Naive B cell (primary cell): ENCODE measurements at regions not wholly inside any gene's neighbourhood (a gene's known extent, or its start where the extent isn't known, plus 50 kb on each side); places are given as distances from the start of the nearest gene placed in this dataset.
"Not testable (repeated sequence)": the region's sequence is repeated elsewhere in the genome, so short reads cannot be mapped to it uniquely, and the experiment has no call there.

Source experiments
- ATAC-seq, 2 donors: fragments of 150-1000 bp; cut with Tn5 transposase; 2 replicates each; pipeline ENCODE4 v1.10.0; 2021; ENCODE audit warnings: low read depth in 2 of 2, mild to moderate bottlenecking in 2 of 2, moderate library complexity in 2 of 2
- DNase-seq: peaks from one replicate; pipeline ENCODE4 v3.0.0; 2022
- H3K27ac Mint-ChIP-seq, 6 donors: one replicate each; pipeline ENCODE4 v1.8.0; 2020 to 2022; ENCODE audit warnings: mild to moderate bottlenecking in 6 of 6, mixed read lengths in 6 of 6, moderate library complexity in 5 of 6, inconsistent platforms in 2 of 6
- H3K27me3 Mint-ChIP-seq, 3 donors: one replicate each; pipeline ENCODE4 v1.8.0; 2021 to 2022; ENCODE audit warnings: mixed read lengths in 3 of 3, mild to moderate bottlenecking in 1 of 3
- H3K36me3 Mint-ChIP-seq, 2 donors: one replicate each; pipeline ENCODE4 v1.8.0; 2020 to 2022; ENCODE audit warnings: mixed read lengths in 2 of 2, inconsistent platforms in 1 of 2, mild to moderate bottlenecking in 1 of 2
- H3K4me1 Mint-ChIP-seq, 3 donors: one replicate each; pipeline ENCODE4 v1.8.0; 2020 to 2022; ENCODE audit warnings: mixed read lengths in 3 of 3, inconsistent platforms in 1 of 3, mild to moderate bottlenecking in 1 of 3, moderate library complexity in 1 of 3
- H3K4me3 Mint-ChIP-seq, 8 donors: one replicate each; pipeline ENCODE4 v1.8.0; 2020 to 2022; ENCODE audit warnings: mild to moderate bottlenecking in 8 of 8, mixed read lengths in 8 of 8, moderate library complexity in 8 of 8, inconsistent platforms in 2 of 8
- H3K9me3 Mint-ChIP-seq, 7 donors: one replicate each; pipeline ENCODE4 v1.8.0; 2020 to 2022; ENCODE audit warnings: mixed read lengths in 7 of 7, mild to moderate bottlenecking in 5 of 7, inconsistent platforms in 2 of 7, moderate library complexity in 1 of 7

- ATAC-seq (no peak), DNase-seq (no peak)
- no peak overlapping the region for H3K4me3 Mint-ChIP-seq
- no peaks in the 10 kb centered on the region for H3K36me3 Mint-ChIP-seq
- H3K4me1 Mint-ChIP-seq, result no peaks in the 10 kb centered on the region
- peaks cover 0 to 2% (median 0%) of the 10 kb centered on the region in 7 donors for H3K9me3 Mint-ChIP-seq
- no peaks in the 10 kb centered on the region for H3K27me3 Mint-ChIP-seq
- no peak overlapping the region for H3K27ac Mint-ChIP-seq
These were observed 83.2 kb upstream of the MYO10 start for GRCh38 chr5:17019324-17019723.

- H3K27ac Mint-ChIP-seq, result no peak overlapping the region
- H3K27me3 Mint-ChIP-seq, result no peaks in the 10 kb centered on the region
- ATAC-seq, result no peak
- no peak for DNase-seq
- no peaks in the 10 kb centered on the region for H3K36me3 Mint-ChIP-seq
- H3K4me3 Mint-ChIP-seq, result no peak overlapping the region
- H3K9me3 Mint-ChIP-seq, result peaks cover 0 to 2% (median 0%) of the 10 kb centered on the region in 7 donors
- no peaks in the 10 kb centered on the region for H3K4me1 Mint-ChIP-seq
These were observed 84.9 kb upstream of the MYO10 start for GRCh38 chr5:17020678-17021601.

- no peak overlapping the region for H3K27ac Mint-ChIP-seq
- H3K9me3 Mint-ChIP-seq, result peaks cover 0 to 2% (median 0%) of the 10 kb centered on the region in 7 donors
These were observed 85.5 kb upstream of the MYO10 start for GRCh38 chr5:17021602-17021932.

GRCh38 chr5:17022296-17022695 lies 86.2 kb upstream of the MYO10 start:
- DNase-seq (no peak), ATAC-seq (no peak)
- Mint-ChIP-seq H3K4me3 (no peak overlapping the region), H3K36me3 (no peaks in the 10 kb centered on the region), H3K27me3 (no peaks in the 10 kb centered on the region), H3K4me1 (no peaks in the 10 kb centered on the region), H3K27ac (no peak overlapping the region), H3K9me3 (peaks cover 0 to 2% (median 0%) of the 10 kb centered on the region in 7 donors)

More at GRCh38 chr5:17021602-17021932, 85.5 kb upstream of the MYO10 start:
- H3K4me1 Mint-ChIP-seq, result no peaks in the 10 kb centered on the region
- no peak overlapping the region for H3K4me3 Mint-ChIP-seq
- no peaks in the 10 kb centered on the region for H3K36me3 Mint-ChIP-seq
- H3K27me3 Mint-ChIP-seq, result no peaks in the 10 kb centered on the region
- DNase-seq (no peak), ATAC-seq (no peak)

- Mint-ChIP-seq H3K36me3 (no peaks in the 10 kb centered on the region), H3K4me1 (no peaks in the 10 kb centered on the region), H3K4me3 (peak overlapping the region in 1 of 8 donors; percentile 52), H3K27ac (no peak overlapping the region), H3K9me3 (peaks cover 0 to 5% (median 2%) of the 10 kb centered on the region in 7 donors), H3K27me3 (no peaks in the 10 kb centered on the region)
- no peak for ATAC-seq
- no peak for DNase-seq
These were observed 88.6 kb upstream of the MYO10 start for GRCh38 chr5:17024686-17025180.

- DNase-seq, H3K36me3 Mint-ChIP-seq, H3K4me1 Mint-ChIP-seq, H3K4me3 Mint-ChIP-seq, H3K27me3 Mint-ChIP-seq, ATAC-seq: not testable (repeated sequence)
- peaks cover 0 to 15% (median 5%) of the 10 kb centered on the region in 7 donors for H3K9me3 Mint-ChIP-seq
- peak overlapping the region in 1 of 6 donors; percentile 91 for H3K27ac Mint-ChIP-seq
These were observed 95.7 kb upstream of the MYO10 start for GRCh38 chr5:17031659-17032277.

DNA sequence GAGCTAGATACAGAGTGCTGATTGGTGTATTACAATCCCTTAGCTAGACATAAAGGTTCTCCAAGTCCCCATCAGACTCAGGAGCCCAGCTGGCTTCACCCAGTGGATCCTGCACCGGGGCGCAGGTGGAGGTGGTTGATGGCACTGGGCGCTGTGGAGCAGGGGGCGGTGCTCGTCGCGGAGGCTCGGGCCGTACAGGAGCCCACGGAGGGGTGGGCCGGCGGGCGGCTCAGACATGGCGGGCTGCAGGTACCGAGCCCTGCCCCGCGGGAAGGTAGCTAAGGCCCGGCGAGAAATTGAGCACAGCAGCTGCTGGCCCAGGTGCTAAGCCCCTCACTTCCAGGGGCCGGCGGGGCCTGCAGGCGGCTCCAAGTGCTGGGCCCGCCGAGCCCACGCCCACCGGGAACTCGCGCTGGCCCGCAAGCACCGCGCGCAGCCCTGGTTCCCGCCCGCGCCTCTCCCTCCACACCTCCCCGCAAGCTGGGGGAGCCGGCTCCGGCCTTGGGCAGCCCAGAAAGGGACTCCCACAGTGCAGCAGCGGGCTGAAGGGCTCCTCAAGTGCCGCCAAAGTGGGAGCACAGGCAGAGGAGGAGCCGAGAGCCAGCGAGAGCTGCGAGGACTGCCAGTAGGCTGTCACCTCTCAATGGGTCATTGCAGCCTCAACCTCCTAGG lies 96.4 kb upstream of the MYO10 start:
- H3K4me1 Mint-ChIP-seq, H3K4me3 Mint-ChIP-seq, H3K27me3 Mint-ChIP-seq, ATAC-seq, H3K27ac Mint-ChIP-seq, DNase-seq, H3K36me3 Mint-ChIP-seq: not testable (repeated sequence)
- peaks cover 0 to 15% (median 5%) of the 10 kb centered on the region in 7 donors for H3K9me3 Mint-ChIP-seq

DNA sequence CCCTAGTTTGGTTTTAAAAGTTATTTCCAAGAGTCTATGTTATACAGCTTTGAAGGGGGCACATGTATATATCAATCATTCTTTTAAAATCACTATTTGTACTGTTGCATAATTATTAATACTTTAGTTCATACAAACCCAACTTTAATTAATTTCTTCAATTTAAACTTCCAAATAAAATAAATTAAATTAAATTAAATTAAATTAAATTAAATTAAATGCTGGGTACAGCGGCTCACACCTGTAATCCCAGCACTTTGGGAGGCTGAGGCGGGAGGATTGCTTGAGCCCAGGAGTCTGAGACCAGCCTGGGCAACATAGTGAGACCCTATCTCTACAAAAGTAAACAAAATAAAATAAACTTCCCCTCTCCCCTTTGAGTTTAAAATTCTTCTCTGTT lies 98.9 kb upstream of the MYO10 start:
- H3K9me3 Mint-ChIP-seq, result peaks cover 0 to 14% (median 3%) of the 10 kb centered on the region in 7 donors
- not testable (repeated sequence) for DNase-seq, H3K36me3 Mint-ChIP-seq, H3K4me1 Mint-ChIP-seq, H3K4me3 Mint-ChIP-seq, ATAC-seq, H3K27ac Mint-ChIP-seq, H3K27me3 Mint-ChIP-seq

- ATAC-seq, result no peak
- Mint-ChIP-seq H3K9me3 (peaks cover 0 to 5% (median 3%) of the 10 kb centered on the region in 7 donors), H3K27me3 (no peaks in the 10 kb centered on the region)
These were observed 101.7 kb upstream of the MYO10 start for GRCh38 chr5:17037751-17038150.

DNA sequence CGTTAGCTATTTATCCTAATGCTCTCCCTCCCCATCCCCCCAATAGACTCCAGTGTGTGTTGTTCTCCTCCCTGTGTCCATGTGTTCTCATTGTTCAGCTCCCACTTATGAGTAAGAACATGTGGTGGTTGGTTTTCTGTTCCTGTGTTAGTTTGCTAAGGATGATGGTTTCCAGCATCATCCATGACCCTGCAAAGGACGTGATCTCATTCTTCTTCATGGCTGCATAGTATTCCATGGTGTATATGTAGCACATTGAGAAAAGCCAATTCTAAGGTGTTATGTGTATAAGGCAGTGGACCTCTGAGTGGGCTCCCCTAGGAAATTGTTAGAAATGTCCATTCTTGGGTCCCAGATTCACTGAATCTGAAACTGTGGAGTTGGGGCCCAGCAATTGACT lies 103.1 kb upstream of the MYO10 start:
- no peaks in the 10 kb centered on the region for H3K27me3 Mint-ChIP-seq
- DNase-seq (no peak), ATAC-seq (no peak)
- peaks cover 0 to 6% (median 2%) of the 10 kb centered on the region in 7 donors for H3K9me3 Mint-ChIP-seq
- no peaks in the 10 kb centered on the region for H3K4me1 Mint-ChIP-seq
- H3K27ac Mint-ChIP-seq, result no peak overlapping the region
- no peak overlapping the region for H3K4me3 Mint-ChIP-seq
- H3K36me3 Mint-ChIP-seq, result no peaks in the 10 kb centered on the region

More at GRCh38 chr5:17037751-17038150, 101.7 kb upstream of the MYO10 start:
- Mint-ChIP-seq H3K4me1 (no peaks in the 10 kb centered on the region), H3K36me3 (no peaks in the 10 kb centered on the region), H3K27ac (no peak overlapping the region), H3K4me3 (no peak overlapping the region)
- no peak for DNase-seq

DNA sequence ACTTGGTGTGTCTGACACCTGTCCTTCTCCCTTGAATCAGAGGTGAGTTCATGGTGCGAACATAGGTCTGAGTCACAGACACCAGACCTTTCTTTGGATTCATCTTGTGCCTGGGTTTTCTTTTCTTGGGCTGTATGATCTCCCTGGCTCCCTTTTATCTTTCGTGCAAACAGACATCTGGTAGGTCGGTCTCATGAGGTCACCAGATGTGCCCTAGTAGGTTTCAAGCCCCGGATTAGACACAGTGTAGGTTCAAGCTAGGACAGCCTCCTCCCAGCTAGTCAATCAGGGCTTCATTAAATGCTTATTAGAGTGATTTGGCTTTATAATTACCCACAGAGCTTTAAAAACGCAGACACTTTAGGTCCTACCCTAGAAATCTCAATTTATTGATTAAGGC lies 106.0 kb upstream of the MYO10 start:
- H3K4me3 Mint-ChIP-seq, result no peak overlapping the region
- H3K36me3 Mint-ChIP-seq, result no peaks in the 10 kb centered on the region
- no peak overlapping the region for H3K27ac Mint-ChIP-seq
- no peak for ATAC-seq
- peaks cover 0 to 11% (median 3%) of the 10 kb centered on the region in 7 donors for H3K9me3 Mint-ChIP-seq
- no peaks in the 10 kb centered on the region for H3K27me3 Mint-ChIP-seq
- no peaks in the 10 kb centered on the region for H3K4me1 Mint-ChIP-seq
- DNase-seq, result no peak

DNA sequence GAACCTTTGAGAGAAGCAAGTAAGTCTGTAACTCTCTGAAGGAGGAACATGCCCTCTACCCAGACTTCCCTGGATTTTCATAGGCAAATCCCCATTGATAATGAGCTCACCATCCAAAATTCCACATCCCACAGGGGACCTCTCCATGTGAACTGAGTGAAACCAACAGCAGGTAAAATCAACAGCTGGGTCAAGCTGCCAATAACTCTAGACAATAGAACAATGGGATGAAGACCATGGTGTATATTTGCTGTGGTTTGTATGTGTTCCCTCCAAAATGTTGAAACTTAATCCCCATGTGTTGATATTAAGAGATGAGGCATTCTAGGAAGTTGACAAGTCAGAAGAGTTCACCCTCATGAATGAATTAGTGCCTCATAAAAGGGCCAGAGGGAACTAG lies 110.2 kb upstream of the MYO10 start:
- H3K36me3 Mint-ChIP-seq, result no peaks in the 10 kb centered on the region
- no peak overlapping the region for H3K4me3 Mint-ChIP-seq
- no peak overlapping the region for H3K27ac Mint-ChIP-seq
- no peaks in the 10 kb centered on the region for H3K4me1 Mint-ChIP-seq
- DNase-seq (no peak), ATAC-seq (no peak)
- H3K27me3 Mint-ChIP-seq, result no peaks in the 10 kb centered on the region
- peaks cover 0 to 14% (median 0%) of the 10 kb centered on the region in 7 donors for H3K9me3 Mint-ChIP-seq

DNA sequence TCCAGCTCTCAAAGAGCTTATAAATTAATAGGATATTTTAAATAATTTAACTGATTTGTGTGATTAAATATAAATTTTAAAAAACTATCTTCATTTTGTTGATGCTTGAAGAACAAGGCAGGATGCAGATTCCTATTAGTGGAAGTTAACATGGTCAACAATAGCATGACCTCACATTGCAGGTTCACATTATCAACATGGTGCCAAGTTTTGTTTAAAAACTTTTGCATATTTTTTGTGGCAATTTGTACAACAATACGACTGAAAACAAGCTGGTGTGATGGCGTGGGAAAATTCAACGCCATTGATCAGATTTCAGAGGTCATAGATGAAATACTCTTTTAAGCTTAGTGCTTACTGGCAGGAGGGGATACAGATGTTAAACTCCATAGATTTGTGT lies 114.1 kb upstream of the MYO10 start:
- H3K4me3 Mint-ChIP-seq, result no peak overlapping the region
- no peaks in the 10 kb centered on the region for H3K27me3 Mint-ChIP-seq
- H3K27ac Mint-ChIP-seq, result no peak overlapping the region
- ATAC-seq (no peak), DNase-seq (no peak)
- H3K9me3 Mint-ChIP-seq, result peaks cover 0 to 3% (median 0%) of the 10 kb centered on the region in 7 donors
- H3K36me3 Mint-ChIP-seq, result no peaks in the 10 kb centered on the region
- H3K4me1 Mint-ChIP-seq, result no peaks in the 10 kb centered on the region
